Esophagus muscularis mucosa (tissue), 4 donors: ENCODE measurements at regions not wholly inside any gene's neighbourhood (a gene's known extent, or its start where the extent isn't known, plus 50 kb on each side); places are given as distances from the start of the nearest gene placed in this dataset.

Source experiments
- DNase-seq: peaks from one replicate; pipeline ENCODE4 v3.0.0-alpha.2; 2017; ENCODE audit errors: extremely low spot score
- H3K27ac ChIP-seq, 4 donors: fragments of 200-600 bp; sonication (generic); replicated peaks in 1 of 4; 1 replicate in 3 of 4; 2 replicates in 1 of 4; pipeline ENCODE4 v1.5.1; 2016 to 2019; ENCODE audit warnings: mild to moderate bottlenecking in 1 of 4
- H3K27me3 ChIP-seq, 4 donors: fragments of 200-600 bp; sonication (generic); one replicate each; pipeline versions ENCODE4 v1.5.1 to v1.6.0; 2016 to 2019
- H3K36me3 ChIP-seq, 4 donors: fragments of 200-600 bp; sonication (generic); one replicate each; pipeline ENCODE4 v1.5.1; 2016 to 2019
- H3K4me1 ChIP-seq, 4 donors: fragments of 200-600 bp; sonication (generic); one replicate each; pipeline ENCODE4 v1.5.1; 2016 to 2019
- H3K4me3 ChIP-seq, 4 donors: fragments of 200-600 bp; sonication (generic); 1 replicate in 2 of 4; 2 replicates in 2 of 4; pipeline ENCODE4 v1.5.1; 2016 to 2019; ENCODE audit warnings: mild to moderate bottlenecking in 4 of 4, moderate library complexity in 1 of 4
- H3K9me3 ChIP-seq, 4 donors: fragments of 200-600 bp; sonication (generic); 1 replicate in 3 of 4; 2 replicates in 1 of 4; pipeline ENCODE4 v1.5.1; 2016 to 2019
- EP300 ChIP-seq: sonication (generic); formaldehyde crosslinking; IDR thresholded peaks from one replicate; pipeline ENCODE4 v1.6.1; 2017; ENCODE audit warnings: antibody characterized with exemption
- POLR2A ChIP-seq: fragments of 450-650 bp; IDR thresholded peaks from one replicate; pipeline ENCODE4 v1.6.1; 2017; ENCODE audit warnings: antibody characterized with exemption, moderate library complexity, mild to moderate bottlenecking, low read depth
- POLR2AphosphoS5 ChIP-seq, 2 donors: sonication (generic); formaldehyde crosslinking; IDR thresholded peaks; one replicate each; pipeline ENCODE4 v1.6.1; 2017; ENCODE audit warnings: antibody characterized with exemption in 2 of 2
- WGBS: methylation state at CpG from one replicate; pipeline ENCODE4 v1.1.5; 2018; 5-methylcytosine and 5-hydroxymethylcytosine counted together
- intact Hi-C: fragments of 100-400 bp; cut with DNase I; formaldehyde crosslinking; loops from one replicate; pipeline ENCODE4 v1.15.1; 2023
- TF ChIP-seq, protein P1 (sequence below), 3 experiments: fragments of 200-600 bp in 2 of 3; fragments of 450-650 bp in 1 of 3; sonication (generic) in 2 of 3; IDR thresholded peaks; one replicate each; pipeline ENCODE4 v1.5.1; 2017 to 2019; ENCODE audit warnings: antibody characterized with exemption in 3 of 3, mild to moderate bottlenecking in 2 of 3, moderate library complexity in 1 of 3

- no peaks in the 10 kb centered on the region for H3K36me3 ChIP-seq
- no peaks in the 10 kb centered on the region for H3K9me3 ChIP-seq
- WGBS, result 45% methylated on average over 3 of the region's 3 CpGs
- no peaks in the 10 kb centered on the region for H3K4me1 ChIP-seq
- no peaks in the 10 kb centered on the region for H3K27me3 ChIP-seq
- intact Hi-C loops, result no loop called here
- no peak overlapping the region for H3K4me3 ChIP-seq
- TF ChIP-seq EP300, result no peak
- TF ChIP-seq, protein P1, sequence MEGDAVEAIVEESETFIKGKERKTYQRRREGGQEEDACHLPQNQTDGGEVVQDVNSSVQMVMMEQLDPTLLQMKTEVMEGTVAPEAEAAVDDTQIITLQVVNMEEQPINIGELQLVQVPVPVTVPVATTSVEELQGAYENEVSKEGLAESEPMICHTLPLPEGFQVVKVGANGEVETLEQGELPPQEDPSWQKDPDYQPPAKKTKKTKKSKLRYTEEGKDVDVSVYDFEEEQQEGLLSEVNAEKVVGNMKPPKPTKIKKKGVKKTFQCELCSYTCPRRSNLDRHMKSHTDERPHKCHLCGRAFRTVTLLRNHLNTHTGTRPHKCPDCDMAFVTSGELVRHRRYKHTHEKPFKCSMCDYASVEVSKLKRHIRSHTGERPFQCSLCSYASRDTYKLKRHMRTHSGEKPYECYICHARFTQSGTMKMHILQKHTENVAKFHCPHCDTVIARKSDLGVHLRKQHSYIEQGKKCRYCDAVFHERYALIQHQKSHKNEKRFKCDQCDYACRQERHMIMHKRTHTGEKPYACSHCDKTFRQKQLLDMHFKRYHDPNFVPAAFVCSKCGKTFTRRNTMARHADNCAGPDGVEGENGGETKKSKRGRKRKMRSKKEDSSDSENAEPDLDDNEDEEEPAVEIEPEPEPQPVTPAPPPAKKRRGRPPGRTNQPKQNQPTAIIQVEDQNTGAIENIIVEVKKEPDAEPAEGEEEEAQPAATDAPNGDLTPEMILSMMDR (IDR thresholded peaks at IDR 0.05), result peak; percentile 22 to 54 (median 37)
- no peak for DNase-seq
- no peak overlapping the region for H3K27ac ChIP-seq
Measured at GRCh38 chr2:854460-854859, 96.2 kb upstream of the SNTG2 start.

GRCh38 chr2:853203-853870 is 97.3 kb upstream of the SNTG2 start:
- WGBS, result 77% methylated on average over 18 of the region's 19 CpGs
- Histone ChIP-seq H3K9me3 (no peaks in the 10 kb centered on the region), H3K4me3 (no peak overlapping the region), H3K27me3 (no peaks in the 10 kb centered on the region), H3K4me1 (no peaks in the 10 kb centered on the region), H3K36me3 (no peaks in the 10 kb centered on the region), H3K27ac (no peak overlapping the region)
- intact Hi-C loops, result no loop called here
- DNase-seq, result no peak
- no peak for TF ChIP-seq POLR2A
- TF ChIP-seq, protein P1 (IDR thresholded peaks at IDR 0.05), result no peak
- no peak for TF ChIP-seq POLR2AphosphoS5 (IDR thresholded peaks at IDR 0.05)
- no peak for TF ChIP-seq EP300

DNA sequence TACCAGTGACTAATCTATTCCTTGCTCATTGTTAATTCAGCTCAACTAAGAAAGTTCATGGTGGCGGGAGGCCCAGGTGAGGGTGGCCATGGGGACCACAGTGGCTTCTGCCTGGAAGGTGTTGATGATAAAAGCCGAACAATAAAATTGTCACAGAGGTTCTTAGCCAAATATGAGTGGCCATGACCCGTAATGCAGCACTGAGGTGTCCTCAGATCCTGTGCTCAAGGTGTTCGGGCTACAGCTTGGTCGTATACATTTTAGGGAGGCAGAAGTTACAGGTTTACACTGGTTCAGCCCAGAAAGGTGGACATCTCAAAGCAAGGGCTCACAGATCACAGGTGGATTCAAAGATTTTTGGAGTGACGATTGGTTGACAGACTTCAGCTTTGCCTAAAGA is 98.5 kb upstream of the SNTG2 start:
- WGBS, result 98% methylated on average over 5 of the region's 6 CpGs
- no peak for DNase-seq
- Histone ChIP-seq H3K4me3 (no peak overlapping the region), H3K9me3 (no peaks in the 10 kb centered on the region), H3K4me1 (no peaks in the 10 kb centered on the region), H3K36me3 (no peaks in the 10 kb centered on the region), H3K27ac (no peak overlapping the region), H3K27me3 (no peaks in the 10 kb centered on the region)
- intact Hi-C loops, result no loop called here
- TF ChIP-seq POLR2A, result no peak
- TF ChIP-seq EP300, result no peak
- TF ChIP-seq, protein P1 (IDR thresholded peaks at IDR 0.05), result no peak
- TF ChIP-seq POLR2AphosphoS5 (IDR thresholded peaks at IDR 0.05), result no peak

GRCh38 chr2:851680-852079 is 99.0 kb upstream of the SNTG2 start:
- TF ChIP-seq POLR2AphosphoS5 (IDR thresholded peaks at IDR 0.05), result no peak
- no peak for TF ChIP-seq POLR2A
- no peak for TF ChIP-seq EP300
- TF ChIP-seq, protein P1 (IDR thresholded peaks at IDR 0.05), result no peak
- Histone ChIP-seq H3K27me3 (no peaks in the 10 kb centered on the region), H3K9me3 (no peaks in the 10 kb centered on the region), H3K4me3 (no peak overlapping the region), H3K36me3 (no peaks in the 10 kb centered on the region), H3K4me1 (no peaks in the 10 kb centered on the region), H3K27ac (no peak overlapping the region)
- intact Hi-C loops, result no loop called here
- DNase-seq, result no peak
- 90% methylated on average over 8 of the region's 8 CpGs for WGBS

DNA sequence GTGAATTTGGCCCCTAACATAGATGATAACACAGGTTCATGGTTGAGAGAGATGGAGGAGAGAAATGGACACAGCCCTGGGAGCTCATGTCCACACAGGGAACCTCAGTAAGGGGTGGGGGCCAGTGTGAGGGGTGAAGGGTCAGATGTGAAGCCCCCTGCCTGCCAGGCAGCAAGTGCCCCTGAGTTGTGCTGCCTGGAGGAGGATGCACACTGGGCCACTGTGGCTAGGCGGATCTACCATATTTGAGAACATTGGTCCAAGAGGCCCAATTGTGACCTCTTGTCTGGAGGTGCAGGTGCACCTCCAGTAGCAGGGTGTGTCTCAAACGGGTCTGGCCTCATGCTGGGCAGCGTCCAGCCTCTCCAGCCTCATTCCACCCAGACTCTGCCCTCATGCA is 99.6 kb upstream of the SNTG2 start:
- no peaks in the 10 kb centered on the region for H3K27me3 ChIP-seq
- intact Hi-C loops, result no loop called here
- no peak for DNase-seq
- H3K9me3 ChIP-seq, result no peaks in the 10 kb centered on the region
- H3K27ac ChIP-seq, result no peak overlapping the region
- H3K4me1 ChIP-seq, result no peaks in the 10 kb centered on the region
- no peak for TF ChIP-seq POLR2AphosphoS5 (IDR thresholded peaks at IDR 0.05)
- no peak for TF ChIP-seq POLR2A
- TF ChIP-seq, protein P1 (IDR thresholded peaks at IDR 0.05), result no peak
- TF ChIP-seq EP300, result no peak
- H3K4me3 ChIP-seq, result no peak overlapping the region
- H3K36me3 ChIP-seq, result no peaks in the 10 kb centered on the region
- 100% methylated on average over 1 of the region's 3 CpGs for WGBS
